NCI-H524 (cell line): ENCODE measurements at regions not wholly inside any gene's neighbourhood (a gene's known extent, or its start where the extent isn't known, plus 50 kb on each side); places are given as distances from the start of the nearest gene placed in this dataset.
"Not testable (repeated sequence)": the region's sequence is repeated elsewhere in the genome, so short reads cannot be mapped to it uniquely, and the experiment has no call there.

ENCODE experiments used
- DNase-seq, 2 experiments: peaks; one replicate each; lab custom pipeline; 2025; lab: John Stamatoyannopoulos, UW

GRCh38 chr12:4822572-4822971 lies 87.1 kb upstream of the KCNA1 start:
- DNase-seq: no peak

DNA sequence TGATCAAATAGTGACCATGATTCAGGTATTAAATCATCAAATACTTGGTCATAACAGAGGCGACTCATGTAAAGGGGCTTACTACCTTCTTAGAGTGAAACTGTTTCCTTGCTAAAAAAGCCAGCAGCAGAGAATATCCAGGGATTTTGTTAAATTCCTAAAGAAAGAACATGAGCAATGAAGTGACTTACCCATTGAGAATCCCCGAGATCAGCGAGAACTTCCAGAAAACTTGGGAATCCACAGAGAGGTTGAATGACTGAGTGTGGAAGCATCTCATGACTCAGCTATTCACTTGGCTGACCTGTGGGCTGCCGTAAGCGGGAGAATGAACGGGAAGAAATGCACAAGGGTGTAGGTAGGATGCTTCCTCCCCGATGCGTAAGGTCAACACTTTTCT lies 85.3 kb upstream of the KCNA1 start:
- no peak for DNase-seq

- DNase-seq: no peak
These were observed 84.5 kb upstream of the KCNA1 start for GRCh38 chr12:4825011-4825858.

- no peak for DNase-seq
These were observed 82.8 kb upstream of the KCNA1 start for GRCh38 chr12:4826909-4827308.

- no peak for DNase-seq
These were observed 81.5 kb upstream of the KCNA1 start for GRCh38 chr12:4828176-4828575.

GRCh38 chr12:4829161-4829792 lies 80.4 kb upstream of the KCNA1 start:
- no peak for DNase-seq

DNA sequence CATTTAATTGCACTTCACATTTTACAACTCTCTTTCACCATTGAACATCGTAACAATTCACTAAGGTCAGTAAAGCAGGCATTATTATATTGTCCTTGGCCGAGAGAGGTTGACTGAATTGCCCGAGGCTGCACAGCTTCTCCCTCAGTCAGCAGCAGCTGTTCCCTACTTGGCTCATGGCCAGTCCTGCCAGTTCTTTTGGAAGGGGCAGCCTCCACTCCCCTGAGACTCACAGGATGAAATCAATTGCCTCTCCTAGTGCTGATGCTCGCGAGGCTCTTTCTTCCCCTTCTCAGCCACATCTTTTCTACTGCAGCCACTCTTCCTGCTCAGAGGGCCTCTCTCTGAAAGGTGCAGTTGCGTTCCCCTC lies 79.9 kb upstream of the KCNA1 start:
- peak; percentile 19 to 32 for DNase-seq

GRCh38 chr12:4830556-4831210 lies 79.0 kb upstream of the KCNA1 start:
- no peak for DNase-seq

DNA sequence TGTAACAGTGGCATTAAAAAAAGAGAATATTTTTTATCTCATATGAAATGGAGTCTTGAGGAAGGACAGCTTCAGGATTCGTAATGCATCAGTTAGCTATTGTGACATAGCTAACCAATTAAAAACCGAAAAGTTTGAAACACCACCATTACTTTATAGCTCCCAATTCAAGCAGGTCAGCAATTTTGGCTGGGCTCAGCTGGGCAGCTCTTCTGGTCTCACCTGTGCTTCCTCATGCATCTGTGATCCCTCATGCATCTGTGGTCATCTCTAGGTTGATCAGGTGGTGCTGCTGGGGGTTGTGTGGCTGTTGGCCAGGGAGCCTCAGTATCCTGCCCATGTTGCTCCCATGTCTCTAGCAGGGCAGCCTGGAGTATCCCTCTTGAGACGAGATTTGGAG lies 76.7 kb upstream of the KCNA1 start:
- no peak for DNase-seq

GRCh38 chr12:4833524-4833923 lies 76.2 kb upstream of the KCNA1 start:
- no peak for DNase-seq

DNA sequence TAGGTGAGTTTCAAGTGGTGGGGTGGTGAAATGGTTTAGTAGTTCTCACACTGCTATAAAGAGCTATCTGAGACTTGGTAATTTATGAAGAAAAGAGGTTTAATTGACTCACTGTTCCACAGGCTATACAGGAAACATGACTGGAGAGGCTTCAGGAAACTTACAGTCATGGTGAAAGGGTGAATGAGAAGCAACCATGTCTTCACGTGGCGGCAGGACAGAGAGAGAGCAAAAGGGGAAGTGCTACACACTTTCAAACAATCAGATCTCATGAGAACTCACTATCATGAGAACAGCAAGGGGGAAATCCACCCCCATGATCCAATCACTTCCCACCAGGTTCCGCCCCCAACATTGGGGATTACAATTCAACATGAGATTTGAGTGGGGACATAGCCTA lies 67.3 kb upstream of the KCNA1 start:
- DNase-seq: not testable (repeated sequence)

GRCh38 chr12:4843907-4844306 lies 65.8 kb upstream of the KCNA1 start:
- DNase-seq: no peak

- DNase-seq: no peak
These were observed 62.0 kb upstream of the KCNA1 start for GRCh38 chr12:4847713-4848112.

- peak; percentile 2 to 31 for DNase-seq
These were observed 60.6 kb upstream of the KCNA1 start for GRCh38 chr12:4849115-4849541.

GRCh38 chr12:4849795-4850345 lies 59.8 kb upstream of the KCNA1 start:
- no peak for DNase-seq

DNA sequence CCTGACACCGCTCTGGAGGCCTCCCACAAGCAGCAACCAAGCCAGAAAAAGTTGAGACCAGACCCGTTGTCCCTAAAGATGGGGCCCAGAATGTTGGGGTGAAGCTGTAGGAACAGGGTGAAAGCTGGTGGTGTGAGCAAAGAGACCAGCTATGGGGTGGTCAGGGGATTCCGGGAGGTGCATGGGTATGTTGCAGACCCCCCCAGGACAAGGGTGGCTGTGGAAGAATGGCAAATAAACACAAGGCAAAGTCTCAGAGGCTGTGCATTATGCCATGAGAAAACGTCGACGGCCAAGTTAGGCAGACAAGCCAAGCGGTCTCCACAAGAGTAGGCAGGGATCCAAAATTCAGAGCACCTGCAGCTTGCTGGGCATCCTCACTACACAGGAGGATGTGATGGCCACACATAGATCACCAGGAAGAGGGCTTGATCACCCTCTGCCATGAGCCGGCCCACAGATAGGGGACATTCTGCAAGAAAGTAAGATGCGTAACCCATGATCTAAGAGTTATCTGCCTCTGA lies 58.8 kb upstream of the KCNA1 start:
- DNase-seq: no peak

GRCh38 chr12:4852308-4852707 lies 57.4 kb upstream of the KCNA1 start:
- no peak for DNase-seq

GRCh38 chr12:4852911-4853310 lies 56.8 kb upstream of the KCNA1 start:
- no peak for DNase-seq

DNA sequence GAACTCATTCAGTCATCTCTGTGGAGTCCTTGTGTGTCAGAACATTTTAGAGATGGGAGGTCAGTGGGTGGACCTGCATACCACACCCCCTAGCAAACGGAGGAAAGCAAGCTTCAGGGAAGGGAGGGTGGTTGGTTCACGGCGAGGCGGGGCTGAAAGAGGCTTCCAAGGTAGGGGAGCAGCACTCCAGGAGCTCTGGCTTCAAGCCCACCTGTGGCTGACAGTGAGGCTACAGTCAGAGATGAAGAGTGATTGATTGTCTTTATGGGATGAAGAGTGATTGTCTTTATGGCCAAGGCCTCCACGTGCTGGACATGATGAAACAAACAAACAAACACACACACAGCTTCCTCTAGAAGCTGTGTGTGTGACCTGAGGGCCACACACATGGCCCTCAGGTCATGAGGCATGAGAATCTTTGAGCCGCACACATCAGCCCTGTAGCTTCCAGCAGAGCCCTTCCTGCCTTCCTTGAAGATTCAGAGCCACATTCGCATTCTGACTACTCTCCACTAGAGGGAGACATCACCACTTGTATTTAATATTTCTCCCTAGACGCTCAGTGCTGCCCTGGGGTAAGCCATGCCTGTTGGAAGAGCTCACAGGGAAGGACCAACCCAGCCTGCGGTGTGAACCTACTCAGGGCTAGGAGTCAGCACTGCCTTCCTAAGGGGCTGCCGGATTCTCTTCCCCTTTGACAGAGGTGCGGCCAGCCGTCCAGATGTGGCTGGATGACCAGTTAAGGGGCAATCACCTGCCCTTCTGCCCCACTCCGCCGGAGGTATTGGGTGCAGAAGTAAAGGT lies 54.4 kb upstream of the KCNA1 start:
- DNase-seq: peak; percentile 58 to 73

- DNase-seq: no peak
These were observed 53.1 kb upstream of the KCNA1 start for GRCh38 chr12:4856596-4856995.

- peak; percentile 51 to 79 for DNase-seq
These were observed 52.0 kb upstream of the KCNA1 start for GRCh38 chr12:4857472-4858291.
